Fibroblast of pulmonary artery (primary cell): ENCODE measurements at regions not wholly inside any gene's neighbourhood (a gene's known extent, or its start where the extent isn't known, plus 50 kb on each side); places are given as distances from the start of the nearest gene placed in this dataset.
"Not testable (repeated sequence)": the region's sequence is repeated elsewhere in the genome, so short reads cannot be mapped to it uniquely, and the experiment has no call there.

Experiments used
- DNase-seq: peaks from one replicate; pipeline ENCODE4 v3.0.0-alpha.2; 2010; ENCODE audit warnings: low read depth
- H3K4me3 ChIP-seq: replicated peaks from 2 replicates; pipeline ENCODE4 v1.5.1; 2011; ENCODE audit warnings: low read depth, mild to moderate bottlenecking, control low read depth, low read length, moderate library complexity
- TF ChIP-seq, protein P1 (sequence below): IDR thresholded peaks from 2 replicates; pipeline ENCODE4 v1.5.1; 2011; ENCODE audit warnings: mild to moderate bottlenecking, control low read depth, low read length, inconsistent platforms; ENCODE audit errors: missing control alignments

GRCh38 chr12:62069976-62070375 lies 190.2 kb upstream of the USP15 start:
- no peak overlapping the region for H3K4me3 ChIP-seq
- no peak for DNase-seq
- TF ChIP-seq, protein P1, sequence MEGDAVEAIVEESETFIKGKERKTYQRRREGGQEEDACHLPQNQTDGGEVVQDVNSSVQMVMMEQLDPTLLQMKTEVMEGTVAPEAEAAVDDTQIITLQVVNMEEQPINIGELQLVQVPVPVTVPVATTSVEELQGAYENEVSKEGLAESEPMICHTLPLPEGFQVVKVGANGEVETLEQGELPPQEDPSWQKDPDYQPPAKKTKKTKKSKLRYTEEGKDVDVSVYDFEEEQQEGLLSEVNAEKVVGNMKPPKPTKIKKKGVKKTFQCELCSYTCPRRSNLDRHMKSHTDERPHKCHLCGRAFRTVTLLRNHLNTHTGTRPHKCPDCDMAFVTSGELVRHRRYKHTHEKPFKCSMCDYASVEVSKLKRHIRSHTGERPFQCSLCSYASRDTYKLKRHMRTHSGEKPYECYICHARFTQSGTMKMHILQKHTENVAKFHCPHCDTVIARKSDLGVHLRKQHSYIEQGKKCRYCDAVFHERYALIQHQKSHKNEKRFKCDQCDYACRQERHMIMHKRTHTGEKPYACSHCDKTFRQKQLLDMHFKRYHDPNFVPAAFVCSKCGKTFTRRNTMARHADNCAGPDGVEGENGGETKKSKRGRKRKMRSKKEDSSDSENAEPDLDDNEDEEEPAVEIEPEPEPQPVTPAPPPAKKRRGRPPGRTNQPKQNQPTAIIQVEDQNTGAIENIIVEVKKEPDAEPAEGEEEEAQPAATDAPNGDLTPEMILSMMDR, result no peak

GRCh38 chr12:62073236-62073635 lies 187.0 kb upstream of the USP15 start:
- DNase-seq, H3K4me3 ChIP-seq: not testable (repeated sequence)

DNA sequence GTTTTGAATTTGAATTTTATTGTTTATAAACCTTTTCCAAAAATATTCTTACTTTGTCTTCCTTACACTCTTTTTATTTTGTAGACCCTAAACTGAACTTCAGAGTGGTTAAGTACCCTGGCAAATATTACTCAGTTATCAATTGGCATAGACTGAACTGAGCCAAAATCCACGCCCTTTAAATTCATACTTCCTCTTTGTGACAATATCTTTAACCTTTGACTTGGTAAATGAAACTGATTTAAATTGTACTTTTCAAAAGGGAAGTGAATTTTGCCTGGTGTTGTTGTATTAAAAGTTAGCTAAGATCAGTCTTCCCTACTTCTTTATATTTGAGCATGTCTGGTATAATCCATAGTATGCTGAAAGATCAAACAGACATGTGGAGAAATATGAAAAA lies 184.3 kb upstream of the USP15 start:
- TF ChIP-seq, protein P1, result no peak
- H3K4me3 ChIP-seq, result no peak overlapping the region
- no peak for DNase-seq

DNA sequence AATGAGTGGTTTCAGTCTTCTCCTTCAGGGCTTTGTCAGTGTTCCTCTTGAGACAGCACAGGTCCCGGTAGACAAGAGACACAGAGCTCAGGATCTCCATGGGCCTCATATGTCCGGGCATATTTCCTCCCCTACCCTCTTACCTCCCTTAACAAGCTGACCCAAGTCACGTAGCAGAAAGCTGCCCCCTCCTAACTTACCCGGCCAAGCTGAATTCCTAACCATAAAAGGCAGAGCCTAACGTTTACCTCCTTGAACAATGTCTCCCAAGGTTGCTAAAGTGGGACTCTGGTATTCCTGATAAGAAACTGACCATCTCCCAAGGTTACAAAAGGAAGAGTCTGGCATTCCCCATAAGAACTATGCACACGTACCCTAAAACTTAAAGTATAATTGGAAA lies 182.2 kb upstream of the USP15 start:
- no peak overlapping the region for H3K4me3 ChIP-seq
- TF ChIP-seq, protein P1, result no peak
- no peak for DNase-seq

GRCh38 chr12:62082448-62082847 lies 177.8 kb upstream of the USP15 start:
- no peak overlapping the region for H3K4me3 ChIP-seq
- TF ChIP-seq, protein P1, result no peak
- DNase-seq, result no peak

GRCh38 chr12:62098132-62098531 lies 162.1 kb upstream of the USP15 start:
- H3K4me3 ChIP-seq, result no peak overlapping the region
- TF ChIP-seq, protein P1, result no peak
- no peak for DNase-seq

DNA sequence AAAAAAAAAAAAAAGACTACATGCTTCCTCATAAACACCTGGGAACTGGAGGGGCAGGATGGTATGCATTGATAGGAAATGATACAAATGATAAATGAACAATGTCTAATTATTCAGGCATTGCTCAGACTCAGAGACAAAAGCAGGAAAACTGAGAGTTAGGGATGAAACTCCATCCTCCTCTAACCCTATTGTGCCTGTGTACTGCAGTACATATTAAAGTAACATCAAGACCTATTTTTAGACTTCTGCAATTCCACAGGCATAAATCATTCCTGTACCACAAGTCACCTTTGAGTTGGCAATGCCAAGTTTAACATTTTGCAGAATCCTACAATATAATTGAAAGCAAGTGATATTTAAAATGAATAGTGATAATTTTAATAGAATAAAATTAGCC lies 156.5 kb upstream of the USP15 start:
- DNase-seq, result no peak
- TF ChIP-seq, protein P1, result no peak
- no peak overlapping the region for H3K4me3 ChIP-seq
